ENCODE measurements at regions not wholly inside any gene's neighbourhood (a gene's known extent, or its start where the extent isn't known, plus 50 kb on each side); places are given as distances from the start of the nearest gene placed in this dataset.

DNA sequence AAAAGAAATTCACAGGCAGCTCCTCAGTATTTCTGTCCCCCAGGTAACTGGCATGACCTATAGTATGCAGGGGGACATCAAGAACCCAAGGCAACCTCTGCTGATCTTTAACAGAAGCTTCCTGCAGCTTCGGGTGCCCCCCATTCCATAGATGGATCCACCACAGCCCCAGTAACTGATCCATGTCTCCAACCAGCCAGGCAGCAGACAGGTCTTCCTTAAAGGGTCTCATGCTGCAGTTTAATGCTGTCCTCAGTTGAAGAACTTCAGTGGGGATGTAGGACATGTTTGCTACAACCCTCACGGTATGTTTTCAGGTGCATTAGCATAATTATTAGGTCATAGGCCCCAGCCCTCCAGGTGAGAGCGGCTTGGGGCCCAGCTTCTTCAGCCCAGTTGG is 90.9 kb upstream of the OLIG2 start:
- Histone ChIP-seq H3K4me1 (no peaks in the 10 kb centered on the region), H3K27ac (no peak overlapping the region), H3K27me3 (no peaks in the 10 kb centered on the region), H3K4me3 (no peak overlapping the region), H3K9me3 (no peaks in the 10 kb centered on the region), H3K36me3 (no peaks in the 10 kb centered on the region)
- WGBS, 2 donors: 62 to 71% methylated on average over 3 of the region's 3 CpGs
- intact Hi-C loops (cut with DNase I): no loop called here
- no peak for ATAC-seq
- no peak for FAIRE-seq
- DNase-seq: no peak
- TF ChIP-seq, protein P1, sequence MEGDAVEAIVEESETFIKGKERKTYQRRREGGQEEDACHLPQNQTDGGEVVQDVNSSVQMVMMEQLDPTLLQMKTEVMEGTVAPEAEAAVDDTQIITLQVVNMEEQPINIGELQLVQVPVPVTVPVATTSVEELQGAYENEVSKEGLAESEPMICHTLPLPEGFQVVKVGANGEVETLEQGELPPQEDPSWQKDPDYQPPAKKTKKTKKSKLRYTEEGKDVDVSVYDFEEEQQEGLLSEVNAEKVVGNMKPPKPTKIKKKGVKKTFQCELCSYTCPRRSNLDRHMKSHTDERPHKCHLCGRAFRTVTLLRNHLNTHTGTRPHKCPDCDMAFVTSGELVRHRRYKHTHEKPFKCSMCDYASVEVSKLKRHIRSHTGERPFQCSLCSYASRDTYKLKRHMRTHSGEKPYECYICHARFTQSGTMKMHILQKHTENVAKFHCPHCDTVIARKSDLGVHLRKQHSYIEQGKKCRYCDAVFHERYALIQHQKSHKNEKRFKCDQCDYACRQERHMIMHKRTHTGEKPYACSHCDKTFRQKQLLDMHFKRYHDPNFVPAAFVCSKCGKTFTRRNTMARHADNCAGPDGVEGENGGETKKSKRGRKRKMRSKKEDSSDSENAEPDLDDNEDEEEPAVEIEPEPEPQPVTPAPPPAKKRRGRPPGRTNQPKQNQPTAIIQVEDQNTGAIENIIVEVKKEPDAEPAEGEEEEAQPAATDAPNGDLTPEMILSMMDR (IDR thresholded peaks at IDR 0.05): no peak

DNA sequence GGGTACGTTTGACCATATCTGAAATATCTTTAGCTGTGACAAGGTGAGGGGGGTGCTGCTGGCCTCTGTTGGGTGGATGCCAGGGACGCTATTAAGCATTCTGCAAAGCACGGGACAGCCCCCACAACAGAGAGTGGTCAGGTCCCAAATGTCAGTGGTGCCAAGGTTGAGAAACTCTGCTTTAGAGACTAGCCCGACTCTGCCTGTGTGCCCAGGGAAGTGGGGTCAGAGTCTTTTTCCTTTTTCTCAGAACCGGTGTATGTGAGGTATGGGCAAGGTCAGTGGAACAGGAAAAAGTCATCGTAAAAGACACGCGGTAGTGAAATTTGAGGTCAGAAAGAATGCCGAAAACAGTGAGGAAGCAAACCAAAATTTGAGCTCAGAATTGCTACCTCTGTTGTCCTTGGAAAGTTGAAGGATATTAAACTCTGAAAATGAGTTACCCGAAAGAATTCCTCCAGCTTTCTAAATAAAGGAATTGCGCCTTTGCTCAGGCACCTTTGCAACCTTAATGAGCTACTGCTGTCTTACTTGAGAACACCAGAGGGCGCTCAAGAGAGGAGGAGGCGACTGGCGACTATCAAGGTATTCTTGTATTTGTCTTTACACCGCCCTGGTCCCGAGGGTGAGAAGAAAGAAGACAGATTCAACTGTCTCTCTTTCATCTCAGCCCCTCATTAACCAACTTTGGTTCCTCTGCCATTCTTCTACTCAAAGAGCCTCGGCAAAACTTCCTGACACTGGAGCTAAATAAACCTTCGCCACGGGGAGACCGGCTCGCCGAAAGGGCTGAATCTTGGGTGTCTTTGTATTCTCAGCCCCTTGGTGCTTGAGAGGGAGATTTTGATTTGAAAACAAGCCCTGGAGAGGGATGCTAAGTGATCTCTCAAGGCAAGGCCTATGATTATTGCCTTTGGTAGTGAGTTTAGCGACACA is 85.4 kb upstream of the OLIG2 start:
- peak in 3 of 6 donors; percentile 8 to 31 (median 24) for DNase-seq
- peak; percentile 64 to 90 (median 83) for ATAC-seq
- H3K4me3 ChIP-seq: no peak overlapping the region
- intact Hi-C loops (cut with DNase I): loop anchor here in 2 of 3 donors (10.0 kb wide), 2 partner anchors 184 to 254 kb away; no protein-coding TSS in a partner anchor
- FAIRE-seq: no peak
- no peaks in the 10 kb centered on the region for H3K4me1 ChIP-seq
- TF ChIP-seq, protein P1 (IDR thresholded peaks at IDR 0.05): peak; percentile 63 to 81 (median 76)
- WGBS, 2 donors: 39 to 41% methylated on average over 23 of the region's 23 CpGs
- H3K36me3 ChIP-seq: no peaks in the 10 kb centered on the region
- H3K27ac ChIP-seq: no peak overlapping the region
- H3K9me3 ChIP-seq: no peaks in the 10 kb centered on the region
- H3K27me3 ChIP-seq: no peaks in the 10 kb centered on the region

DNA sequence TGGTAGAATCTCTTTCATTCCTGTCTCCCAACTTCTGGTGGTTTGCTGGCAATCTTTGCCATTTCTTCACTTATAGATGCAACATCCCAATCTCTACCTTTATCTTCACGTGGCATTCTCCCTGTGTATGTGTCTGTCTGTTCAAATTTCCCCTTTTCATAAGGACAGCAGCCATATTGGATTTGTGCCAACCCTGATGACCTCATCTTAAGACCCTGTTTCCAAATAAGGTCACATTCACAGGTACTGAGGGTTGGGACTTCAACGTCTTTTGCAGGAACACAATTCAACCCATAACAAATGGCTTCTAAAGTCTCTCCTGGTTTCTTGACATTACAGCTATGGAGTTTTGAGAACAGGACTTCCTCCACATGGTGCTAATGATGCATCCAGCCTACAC is 84.5 kb upstream of the OLIG2 start:
- H3K27me3 ChIP-seq: no peaks in the 10 kb centered on the region
- 67 to 68% methylated on average over 2 of the region's 2 CpGs for WGBS, 2 donors
- ATAC-seq: no peak
- no peak for DNase-seq
- TF ChIP-seq, protein P1 (IDR thresholded peaks at IDR 0.05): no peak
- no peaks in the 10 kb centered on the region for H3K9me3 ChIP-seq
- no peaks in the 10 kb centered on the region for H3K36me3 ChIP-seq
- no peaks in the 10 kb centered on the region for H3K4me1 ChIP-seq
- no peak for FAIRE-seq
- intact Hi-C loops (cut with DNase I): loop anchor here in 2 of 3 donors (10.0 kb wide), 2 partner anchors 184 to 254 kb away; no protein-coding TSS in a partner anchor
- no peak overlapping the region for H3K4me3 ChIP-seq
- no peak overlapping the region for H3K27ac ChIP-seq

DNA sequence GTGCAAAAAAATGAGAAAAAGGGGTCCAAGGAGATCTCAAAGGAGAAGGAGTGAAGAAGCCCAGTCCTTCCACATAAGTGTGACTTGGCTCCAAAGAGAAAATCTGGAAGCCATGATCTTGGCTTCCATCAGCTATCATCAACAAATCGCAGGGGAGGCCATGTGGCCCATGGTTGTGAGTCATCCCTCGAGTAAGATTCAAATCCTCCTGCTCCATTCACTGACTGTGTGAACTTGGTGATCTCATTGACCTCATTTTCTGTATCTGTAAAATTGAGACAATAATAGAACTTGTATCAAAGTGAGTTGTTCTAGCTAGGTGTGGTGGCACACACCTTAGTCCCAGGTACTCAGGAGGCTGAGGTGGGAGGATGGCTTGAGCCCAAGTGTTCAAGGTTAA is 79.1 kb upstream of the OLIG2 start:
- no peak for FAIRE-seq
- intact Hi-C loops (cut with DNase I): loop anchor here in 2 of 3 donors (10.0 kb wide), 2 partner anchors 178 to 248 kb away; no protein-coding TSS in a partner anchor
- H3K27ac ChIP-seq: no peak overlapping the region

More for the DNA sequence above, 79.1 kb upstream of the OLIG2 start:
- DNase-seq (no peak), ATAC-seq (no peak)
- 57 to 62% methylated on average over 2 of the region's 2 CpGs for WGBS, 2 donors
- Histone ChIP-seq H3K4me1 (no peaks in the 10 kb centered on the region), H3K27me3 (no peaks in the 10 kb centered on the region), H3K36me3 (no peaks in the 10 kb centered on the region), H3K9me3 (no peaks in the 10 kb centered on the region), H3K4me3 (no peak overlapping the region)
- TF ChIP-seq, protein P1 (IDR thresholded peaks at IDR 0.05): no peak
